ENCODE measurements at regions not wholly inside any gene's neighbourhood (a gene's known extent, or its start where the extent isn't known, plus 50 kb on each side); places are given as distances from the start of the nearest gene placed in this dataset.

DNA sequence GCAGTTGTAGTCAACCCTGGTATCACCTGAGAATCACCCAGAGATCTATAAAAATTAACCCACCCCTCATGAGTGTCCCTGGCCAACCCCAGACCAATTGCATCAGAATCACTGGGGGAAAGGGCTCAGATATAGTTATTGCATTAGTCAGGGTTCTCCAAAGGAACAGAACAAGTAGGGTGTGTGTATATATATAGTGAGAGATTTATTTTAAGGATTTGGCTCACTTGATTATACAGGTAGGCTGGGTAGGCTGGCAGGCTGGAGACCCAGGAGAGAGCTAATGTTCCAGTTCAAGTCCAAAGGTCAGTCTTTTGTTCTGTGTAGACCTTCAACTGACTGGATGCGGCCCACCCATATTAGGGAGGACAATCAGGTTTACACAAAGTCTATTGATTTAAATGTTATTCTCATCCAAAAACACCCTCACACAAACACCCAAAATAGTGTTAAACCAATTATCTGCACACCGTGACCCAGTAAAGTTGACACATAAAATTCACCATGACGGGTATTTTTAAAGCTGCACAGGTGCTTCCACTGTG is 372.9 kb upstream of the NFE2L3 start:
- Histone ChIP-seq H3K4me3 (ENCODE audit: low read depth in 1 of 2, low read length in 1 of 2) (no peak overlapping the region), H3K9me3 (no peaks in the 10 kb centered on the region), H3K36me3 (no peaks in the 10 kb centered on the region), H3K4me1 (ENCODE audit: control insufficient read depth in 1 of 2, insufficient read depth in 1 of 2, low read depth in 1 of 2, low read length in 1 of 2) (no peaks in the 10 kb centered on the region), H3K27me3 (no peaks in the 10 kb centered on the region), H3K27ac (no peak overlapping the region)
- TF ChIP-seq, protein P1, sequence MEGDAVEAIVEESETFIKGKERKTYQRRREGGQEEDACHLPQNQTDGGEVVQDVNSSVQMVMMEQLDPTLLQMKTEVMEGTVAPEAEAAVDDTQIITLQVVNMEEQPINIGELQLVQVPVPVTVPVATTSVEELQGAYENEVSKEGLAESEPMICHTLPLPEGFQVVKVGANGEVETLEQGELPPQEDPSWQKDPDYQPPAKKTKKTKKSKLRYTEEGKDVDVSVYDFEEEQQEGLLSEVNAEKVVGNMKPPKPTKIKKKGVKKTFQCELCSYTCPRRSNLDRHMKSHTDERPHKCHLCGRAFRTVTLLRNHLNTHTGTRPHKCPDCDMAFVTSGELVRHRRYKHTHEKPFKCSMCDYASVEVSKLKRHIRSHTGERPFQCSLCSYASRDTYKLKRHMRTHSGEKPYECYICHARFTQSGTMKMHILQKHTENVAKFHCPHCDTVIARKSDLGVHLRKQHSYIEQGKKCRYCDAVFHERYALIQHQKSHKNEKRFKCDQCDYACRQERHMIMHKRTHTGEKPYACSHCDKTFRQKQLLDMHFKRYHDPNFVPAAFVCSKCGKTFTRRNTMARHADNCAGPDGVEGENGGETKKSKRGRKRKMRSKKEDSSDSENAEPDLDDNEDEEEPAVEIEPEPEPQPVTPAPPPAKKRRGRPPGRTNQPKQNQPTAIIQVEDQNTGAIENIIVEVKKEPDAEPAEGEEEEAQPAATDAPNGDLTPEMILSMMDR (IDR thresholded peaks at IDR 0.05), result no peak

DNA sequence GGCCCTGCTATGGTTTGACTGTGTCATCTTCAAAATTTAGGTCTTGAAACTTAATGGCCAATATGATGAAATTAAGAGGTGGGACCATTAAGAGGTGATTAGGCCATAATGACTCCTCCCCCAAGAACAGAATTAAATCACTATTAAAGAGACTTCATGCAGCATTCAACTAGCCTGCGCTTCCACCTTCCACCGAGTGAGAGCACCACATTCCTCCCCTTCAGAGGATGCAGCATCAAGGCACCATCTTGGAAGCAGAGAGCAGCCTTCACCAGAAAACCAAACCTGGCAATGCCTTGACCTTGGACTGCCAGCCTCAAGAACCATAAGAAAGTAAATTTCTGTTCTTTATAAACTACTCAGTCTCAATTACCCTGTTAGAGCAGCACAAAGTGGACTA is 371.1 kb upstream of the NFE2L3 start:
- no peak overlapping the region for H3K4me3 ChIP-seq (ENCODE audit: low read depth in 1 of 2, low read length in 1 of 2)
- H3K36me3 ChIP-seq, result no peaks in the 10 kb centered on the region
- TF ChIP-seq, protein P1 (IDR thresholded peaks at IDR 0.05), result no peak
- no peaks in the 10 kb centered on the region for H3K9me3 ChIP-seq
- H3K27ac ChIP-seq, result no peak overlapping the region
- H3K27me3 ChIP-seq, result no peaks in the 10 kb centered on the region
- no peaks in the 10 kb centered on the region for H3K4me1 ChIP-seq (ENCODE audit: control insufficient read depth in 1 of 2, insufficient read depth in 1 of 2, low read depth in 1 of 2, low read length in 1 of 2)

GRCh38 chr7:25781704-25782103 is 370.3 kb upstream of the NFE2L3 start:
- H3K27me3 ChIP-seq, result no peaks in the 10 kb centered on the region
- no peaks in the 10 kb centered on the region for H3K4me1 ChIP-seq (ENCODE audit: control insufficient read depth in 1 of 2, insufficient read depth in 1 of 2, low read depth in 1 of 2, low read length in 1 of 2)
- H3K27ac ChIP-seq, result no peak overlapping the region
- H3K9me3 ChIP-seq, result no peaks in the 10 kb centered on the region
- no peak overlapping the region for H3K4me3 ChIP-seq (ENCODE audit: low read depth in 1 of 2, low read length in 1 of 2)
- H3K36me3 ChIP-seq, result no peaks in the 10 kb centered on the region
- TF ChIP-seq, protein P1 (IDR thresholded peaks at IDR 0.05), result no peak

DNA sequence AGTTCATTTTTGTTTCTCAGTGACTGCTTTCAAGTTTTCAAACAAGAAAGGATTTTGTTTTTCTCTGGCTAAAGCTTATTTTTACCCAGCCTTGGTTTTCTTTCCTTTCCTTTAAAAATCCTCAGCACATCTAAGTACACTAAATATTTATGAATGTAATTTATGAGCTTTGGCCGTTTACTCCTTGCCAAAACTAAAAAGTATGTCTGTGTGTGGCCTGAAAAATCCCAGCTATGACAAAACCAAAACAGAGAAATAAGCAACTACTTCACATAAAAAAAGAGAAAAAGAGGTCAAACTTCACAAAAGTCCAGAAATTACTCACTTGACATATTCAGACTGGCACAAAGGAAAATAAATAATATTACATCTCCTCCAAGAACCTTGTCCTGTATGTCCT is 365.1 kb upstream of the NFE2L3 start:
- no peaks in the 10 kb centered on the region for H3K36me3 ChIP-seq
- H3K27me3 ChIP-seq, result peaks cover 5% of the 10 kb centered on the region
- TF ChIP-seq, protein P1 (IDR thresholded peaks at IDR 0.05), result no peak
- no peaks in the 10 kb centered on the region for H3K4me1 ChIP-seq (ENCODE audit: control insufficient read depth in 1 of 2, insufficient read depth in 1 of 2, low read depth in 1 of 2, low read length in 1 of 2)
- no peak overlapping the region for H3K27ac ChIP-seq
- H3K9me3 ChIP-seq, result no peaks in the 10 kb centered on the region
- H3K4me3 ChIP-seq (ENCODE audit: low read depth in 1 of 2, low read length in 1 of 2), result no peak overlapping the region

- no peaks in the 10 kb centered on the region for H3K9me3 ChIP-seq
- no peaks in the 10 kb centered on the region for H3K36me3 ChIP-seq
- H3K4me3 ChIP-seq (ENCODE audit: low read depth in 1 of 2, low read length in 1 of 2), result no peak overlapping the region
- TF ChIP-seq, protein P1 (IDR thresholded peaks at IDR 0.05), result no peak
- peaks cover 5% of the 10 kb centered on the region for H3K27me3 ChIP-seq
- no peaks in the 10 kb centered on the region for H3K4me1 ChIP-seq (ENCODE audit: control insufficient read depth in 1 of 2, insufficient read depth in 1 of 2, low read depth in 1 of 2, low read length in 1 of 2)
- no peak overlapping the region for H3K27ac ChIP-seq
Measured at GRCh38 chr7:25787336-25787735, 364.7 kb upstream of the NFE2L3 start.

- Histone ChIP-seq H3K27ac (no peak overlapping the region), H3K36me3 (no peaks in the 10 kb centered on the region), H3K27me3 (peaks cover 5% of the 10 kb centered on the region), H3K9me3 (no peaks in the 10 kb centered on the region), H3K4me1 (ENCODE audit: control insufficient read depth in 1 of 2, insufficient read depth in 1 of 2, low read depth in 1 of 2, low read length in 1 of 2) (no peaks in the 10 kb centered on the region), H3K4me3 (ENCODE audit: low read depth in 1 of 2, low read length in 1 of 2) (no peak overlapping the region)
- TF ChIP-seq, protein P1 (IDR thresholded peaks at IDR 0.05), result no peak
Measured at GRCh38 chr7:25788371-25788770, 363.6 kb upstream of the NFE2L3 start.

All from neutrophil (primary cell).